Left lobe of liver (tissue), 2 donors: ENCODE measurements at regions not wholly inside any gene's neighbourhood (a gene's known extent, or its start where the extent isn't known, plus 50 kb on each side); places are given as distances from the start of the nearest gene placed in this dataset.
A peak's percentile ranks its signal among the peaks of the same experiment; 100 is the strongest.

ENCODE experiments used
- ATAC-seq: fragments of 200-7000 bp; cut with Tn5 transposase; one replicate; pipeline ENCODE4 v1.9.1; 2020; ENCODE audit warnings: mild to moderate bottlenecking, moderate library complexity
- DNase-seq: peaks from one replicate; pipeline ENCODE4 v3.0.0-alpha.2; 2020; ENCODE audit warnings: low spot score
- donor health status: DM: no; HTN: no; CAD: no; lungs with moderate emphysema.
- donor health status: DM: no; HTN: yes; CAD: no.

DNA sequence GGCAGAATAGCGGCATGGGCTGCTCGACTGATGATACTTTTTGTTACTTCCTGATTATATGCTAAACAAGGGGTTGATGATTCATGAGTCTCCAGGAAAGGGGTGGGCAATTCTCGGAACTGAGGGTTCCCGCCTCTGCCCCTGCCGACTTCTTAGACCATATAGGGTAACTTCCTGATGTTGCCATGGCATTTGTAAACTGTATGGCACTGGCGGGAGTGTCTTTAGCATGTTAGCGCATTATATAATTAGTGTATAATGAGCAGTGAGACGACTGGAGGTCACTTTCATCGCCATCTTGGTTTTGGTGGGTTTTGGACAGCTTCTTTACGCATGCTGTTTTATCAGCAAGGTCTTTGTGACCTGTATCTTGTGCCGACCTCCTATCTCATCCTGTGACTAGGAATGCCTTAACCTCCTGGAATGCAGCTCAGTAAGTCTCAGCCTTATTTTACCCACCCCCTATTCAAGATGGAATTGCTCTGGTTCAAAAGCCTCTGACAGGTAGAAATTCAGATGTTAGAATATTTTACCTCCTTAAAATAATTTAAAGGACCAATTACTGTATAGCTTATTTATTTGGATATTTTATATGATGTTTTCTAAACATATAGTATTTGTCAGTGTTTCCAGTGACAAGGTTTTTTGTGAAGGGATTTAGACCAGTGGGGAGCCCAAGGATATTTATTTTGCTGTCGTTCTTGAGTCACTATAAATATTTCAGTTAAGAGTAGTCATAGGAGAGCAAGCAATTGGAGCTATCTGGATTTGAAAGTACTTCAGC, 90.1 kb upstream of the PIK3CG start:
- DNase-seq (no peak), ATAC-seq (no peak)

DNA sequence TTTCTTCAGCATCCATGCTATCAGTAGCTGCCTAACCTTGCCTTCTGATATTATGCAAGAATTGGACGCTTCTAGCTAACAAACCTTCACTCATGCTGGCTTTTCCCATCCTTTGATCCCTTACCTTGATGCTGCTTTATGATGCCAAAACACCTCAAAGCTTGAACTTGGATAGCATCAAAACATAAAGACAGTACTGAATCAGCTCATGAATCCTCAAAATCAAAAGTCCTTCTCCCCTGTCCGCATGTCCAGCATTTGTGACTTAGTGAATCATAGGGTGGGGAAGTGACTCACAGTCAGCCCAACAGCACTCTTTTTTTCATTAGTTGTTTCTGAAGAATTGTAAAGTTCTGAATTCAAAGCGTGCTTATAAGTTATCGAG, 89.5 kb upstream of the PIK3CG start:
- ATAC-seq, result no peak

GRCh38 chr7:106775975-106776607, 89.0 kb upstream of the PIK3CG start:
- no peak for ATAC-seq
- DNase-seq, result no peak

More for the DNA sequence above, 89.5 kb upstream of the PIK3CG start:
- no peak for DNase-seq

DNA sequence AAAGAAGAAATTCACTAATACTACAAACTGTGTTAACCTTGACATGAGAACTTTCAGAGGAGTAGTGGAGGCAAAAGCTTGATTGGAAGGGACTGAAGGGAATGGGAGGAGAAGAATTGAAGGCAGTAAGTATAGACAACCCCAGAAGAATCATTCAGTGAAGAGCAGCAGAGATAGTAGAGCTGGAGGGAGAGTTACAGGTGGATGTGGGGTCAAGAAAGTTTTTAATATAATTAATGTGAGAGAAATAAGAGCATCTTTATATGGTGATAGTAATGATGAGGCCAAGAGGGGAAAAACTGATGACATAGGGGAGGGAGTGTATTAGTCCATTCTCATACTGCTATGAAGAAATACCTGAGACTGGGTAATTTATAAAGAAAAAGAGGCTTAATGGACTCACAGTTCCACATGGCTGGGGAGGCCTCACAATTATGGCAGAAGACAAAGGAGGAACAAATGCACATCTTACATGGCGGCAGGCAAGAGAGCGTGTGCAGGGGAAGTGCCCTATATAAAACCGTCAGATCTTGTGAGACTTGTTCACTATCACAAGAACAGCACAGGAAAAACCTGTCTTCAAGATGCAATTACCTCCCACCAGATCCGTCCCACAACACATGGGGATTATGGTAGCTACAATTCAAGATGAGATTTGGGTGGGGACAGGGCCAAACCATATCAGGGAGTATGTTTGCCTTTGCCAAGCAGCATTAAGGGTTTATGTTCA, 88.3 kb upstream of the PIK3CG start:
- ATAC-seq (no peak), DNase-seq (no peak)

DNA sequence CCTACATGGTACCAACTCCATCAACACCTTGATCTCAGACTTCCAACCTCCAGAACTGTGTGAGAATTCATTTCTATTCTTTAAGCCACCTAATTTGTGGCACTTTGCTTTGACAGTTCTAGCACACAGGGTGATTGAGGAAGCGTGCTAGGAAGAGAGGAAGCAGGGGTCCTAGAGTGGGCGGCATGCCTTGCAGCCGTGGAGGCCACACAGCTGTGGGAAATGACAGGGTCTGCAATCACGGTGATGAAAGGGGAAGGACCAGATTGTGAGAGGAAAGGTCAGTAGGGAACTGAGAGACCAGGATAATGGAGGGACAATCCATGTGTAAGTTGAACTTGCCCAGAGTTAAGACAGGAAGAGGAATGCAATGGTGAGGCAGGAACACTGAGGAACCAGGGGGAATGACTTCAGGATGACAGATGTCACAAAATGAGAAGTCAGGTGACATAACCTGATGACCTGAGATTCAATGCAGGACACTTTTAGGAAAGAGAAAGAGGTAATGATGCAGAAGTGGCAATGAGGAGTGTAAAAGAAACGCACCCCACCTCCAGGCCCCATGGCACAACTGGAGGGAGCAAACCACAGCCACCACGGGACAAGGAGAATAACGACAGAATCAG, 87.3 kb upstream of the PIK3CG start:
- no peak for ATAC-seq

DNA sequence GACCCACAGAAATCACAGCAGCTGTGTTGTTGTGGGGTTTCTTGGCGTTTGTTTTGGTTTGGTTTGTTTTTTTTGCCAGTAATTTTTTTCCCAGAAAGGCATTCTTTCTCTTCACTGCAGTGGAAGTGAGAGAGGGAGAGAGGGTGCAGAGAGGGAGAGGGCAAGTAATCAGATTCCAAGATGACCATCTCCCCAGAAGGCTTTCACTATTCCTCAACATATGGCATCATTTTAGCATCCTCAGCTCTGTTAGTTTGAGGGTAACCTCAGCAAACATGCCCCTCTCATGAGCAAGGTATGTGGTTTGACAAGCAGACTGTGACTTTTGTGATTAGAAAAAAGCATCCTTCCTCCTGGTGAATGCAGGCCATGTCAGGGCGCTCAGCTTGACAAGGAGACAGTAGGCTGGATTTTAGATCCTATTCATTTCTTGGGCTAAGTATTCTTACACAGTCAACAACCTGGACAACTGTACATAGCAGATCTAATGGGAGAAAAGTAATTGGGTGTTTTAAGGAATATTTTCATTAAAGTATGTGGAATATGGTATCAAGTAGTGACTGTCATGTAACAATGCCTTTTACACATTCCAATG, 86.3 kb upstream of the PIK3CG start:
- no peak for ATAC-seq
- no peak for DNase-seq

More for the DNA sequence above, 87.3 kb upstream of the PIK3CG start:
- no peak for DNase-seq

- ATAC-seq (peak; percentile 100), DNase-seq (peak; percentile 73)
Observed at GRCh38 chr7:106779877-106780276, 85.2 kb upstream of the PIK3CG start.

- ATAC-seq, result no peak
- no peak for DNase-seq
Observed at GRCh38 chr7:106781007-106781406, 84.1 kb upstream of the PIK3CG start.

- no peak for DNase-seq
- ATAC-seq, result no peak
Observed at GRCh38 chr7:106781828-106782544, 83.1 kb upstream of the PIK3CG start.

- DNase-seq (no peak), ATAC-seq (no peak)
Observed at GRCh38 chr7:106783286-106783685, 81.8 kb upstream of the PIK3CG start.

DNA sequence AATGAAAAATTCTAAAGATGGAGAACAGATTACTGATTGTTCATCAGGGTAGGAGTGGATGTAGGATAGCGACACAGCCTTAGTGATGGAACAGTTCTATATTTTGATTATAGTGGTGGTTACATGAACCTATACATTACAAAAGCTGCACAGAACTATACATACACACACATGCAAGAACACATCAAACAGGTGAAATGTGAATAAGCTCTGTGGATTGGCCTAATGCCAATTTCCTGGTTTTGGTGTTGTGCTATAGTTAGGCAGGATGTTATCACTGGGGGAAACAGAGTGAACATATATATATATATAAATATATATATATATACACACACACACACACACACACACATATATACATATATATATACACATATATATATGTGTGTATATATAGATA, 76.4 kb upstream of the PIK3CG start:
- ATAC-seq (no peak), DNase-seq (no peak)

GRCh38 chr7:106791526-106791925, 73.6 kb upstream of the PIK3CG start:
- no peak for ATAC-seq

DNA sequence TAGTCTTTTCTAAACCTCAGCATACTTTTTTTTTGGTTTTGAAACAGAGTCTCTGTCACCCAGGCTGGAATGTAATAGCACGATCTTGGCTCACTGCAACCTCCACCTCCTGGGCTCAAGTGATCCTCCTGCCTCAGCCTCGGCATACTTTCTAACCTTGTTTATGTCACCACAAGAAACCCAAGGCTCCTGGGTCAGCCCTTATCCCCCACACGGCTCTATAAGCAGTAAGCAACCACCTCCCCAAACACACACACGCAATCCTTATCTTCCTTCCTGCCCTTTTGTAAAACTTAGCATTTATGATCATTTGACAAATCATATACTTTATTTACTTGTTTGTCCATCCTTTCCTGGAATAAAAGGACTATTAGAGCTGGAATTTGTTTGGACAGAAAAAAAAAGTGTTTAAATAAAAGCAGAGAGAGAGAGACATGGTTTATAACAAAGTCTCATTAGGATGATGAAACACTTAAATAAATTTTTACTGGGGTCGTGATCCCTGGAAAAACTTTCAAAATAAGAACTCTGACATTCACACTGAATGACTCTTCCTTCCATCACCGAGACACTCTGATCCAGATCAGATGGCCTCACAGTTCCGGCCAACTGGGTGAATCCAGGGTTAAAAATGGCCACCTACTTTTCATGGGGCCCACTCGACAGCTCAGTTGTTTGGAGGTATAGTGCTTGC, 72.7 kb upstream of the PIK3CG start:
- ATAC-seq (no peak), DNase-seq (no peak)

More at GRCh38 chr7:106791526-106791925, 73.6 kb upstream of the PIK3CG start:
- DNase-seq, result no peak

DNA sequence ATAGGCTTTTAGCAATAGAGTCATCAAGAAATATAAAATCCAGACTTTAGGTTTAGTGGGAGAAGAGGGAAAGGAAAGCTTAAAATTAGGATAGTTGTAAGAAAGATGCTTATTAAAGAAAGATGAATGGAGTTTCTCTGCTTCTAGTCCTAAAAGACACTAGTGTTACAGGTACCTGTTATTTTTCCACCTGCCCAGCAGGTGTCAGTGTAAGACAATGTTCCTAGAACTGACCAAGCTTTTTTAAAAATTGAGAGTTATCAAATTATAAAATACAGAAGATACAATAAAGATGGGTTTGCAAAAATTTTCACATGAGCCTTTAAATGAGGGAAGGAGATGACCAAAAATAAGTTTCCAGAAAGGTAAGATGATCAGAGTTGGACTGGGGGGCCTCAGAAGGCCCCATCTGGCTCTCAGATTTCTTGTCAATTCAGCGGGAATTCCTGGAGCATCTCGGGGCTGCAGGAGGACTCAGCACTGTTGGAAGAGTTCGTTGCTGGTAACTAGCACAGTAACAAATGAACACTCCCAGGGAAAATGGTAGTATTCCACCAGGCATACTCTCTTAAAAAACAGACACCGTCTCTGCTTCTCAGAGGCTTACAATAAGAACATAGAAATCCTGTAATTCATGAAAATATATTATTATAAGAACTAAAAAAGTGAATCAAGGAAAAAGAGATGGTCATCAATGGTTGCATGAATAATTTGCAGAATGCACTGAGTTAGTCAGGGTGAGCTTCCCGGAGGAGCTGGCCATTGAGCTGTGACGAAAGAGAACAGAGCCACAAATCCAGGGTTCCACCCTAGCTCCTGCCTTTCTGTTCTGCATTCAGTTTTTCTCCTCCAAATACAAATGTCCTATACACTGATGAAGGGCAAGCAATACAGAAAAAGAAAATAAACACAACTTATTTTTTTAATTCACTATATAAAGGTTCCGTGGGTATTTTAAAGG, 71.8 kb upstream of the PIK3CG start:
- ATAC-seq, result peak; percentile 72
- no peak for DNase-seq

DNA sequence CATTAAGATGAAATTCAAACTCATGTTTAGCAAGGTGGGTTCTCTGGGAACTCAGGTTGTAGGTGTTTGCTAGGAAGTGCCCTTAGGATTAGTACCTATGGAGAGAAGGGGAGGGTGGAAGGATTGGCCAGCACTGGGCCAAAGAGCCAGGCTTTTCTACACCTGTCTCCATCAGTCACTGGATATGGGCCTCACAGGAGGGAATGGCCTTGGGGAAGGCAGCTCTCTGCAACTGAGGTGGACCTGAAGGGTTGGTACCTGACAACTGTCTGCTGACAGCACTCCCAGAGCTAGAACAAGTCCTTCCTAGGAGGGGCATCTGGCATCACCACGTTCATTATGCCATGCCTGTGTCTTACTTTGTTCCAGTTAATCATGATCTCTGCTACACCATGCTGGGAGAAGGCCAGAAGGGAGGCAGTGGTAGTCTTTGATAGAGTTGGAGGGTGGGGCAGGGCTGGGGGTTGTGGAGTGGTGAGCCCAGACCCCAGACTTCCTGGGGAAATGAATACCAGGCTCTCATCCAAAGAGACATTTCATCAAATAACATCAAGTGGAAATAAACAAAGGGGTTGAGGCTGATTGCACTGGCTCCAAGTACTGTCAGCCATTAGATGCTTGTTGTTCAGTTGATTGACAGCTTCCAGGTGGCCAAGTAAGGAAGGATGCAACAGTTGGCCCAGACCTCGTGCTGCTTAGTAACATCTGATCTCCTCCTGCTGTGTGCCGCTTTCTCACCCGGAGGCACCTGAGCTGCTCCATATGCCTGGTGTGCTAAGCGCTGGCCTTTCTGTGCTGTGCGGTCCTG, 70.6 kb upstream of the PIK3CG start:
- ATAC-seq, result no peak

GRCh38 chr7:106795084-106795876, 69.8 kb upstream of the PIK3CG start:
- ATAC-seq, result no peak
- no peak for DNase-seq

More for the DNA sequence above, 70.6 kb upstream of the PIK3CG start:
- DNase-seq, result no peak

DNA sequence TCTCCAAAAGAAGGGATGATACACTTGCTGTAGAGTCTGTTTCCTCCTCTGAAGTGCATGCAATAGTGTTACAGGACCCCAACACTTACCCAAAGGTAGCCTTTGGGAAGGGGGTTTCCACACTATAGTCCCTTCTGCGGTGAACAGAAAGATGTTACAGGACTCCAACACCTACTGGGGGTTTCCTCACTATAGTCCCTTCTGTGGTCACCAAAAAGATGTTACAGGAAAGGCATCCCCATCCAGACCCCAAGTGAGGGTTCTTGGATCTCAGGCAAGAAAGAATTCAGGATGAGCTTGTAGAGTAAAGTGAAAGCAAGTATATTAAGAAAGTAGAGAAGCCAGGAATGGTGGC, 69.2 kb upstream of the PIK3CG start:
- ATAC-seq, result no peak
- DNase-seq, result no peak
